HepG2 (cell line): ENCODE measurements at regions not wholly inside any gene's neighbourhood (a gene's known extent, or its start where the extent isn't known, plus 50 kb on each side); places are given as distances from the start of the nearest gene placed in this dataset.

Experiments
- GABPA ChIP-seq, 2 experiments: IDR thresholded peaks; 2 replicates each; pipeline ENCODE4 v1.6.1; 2011 to 2016; ENCODE audit warnings: low read depth in 2 of 2, low read length in 1 of 2, missing biosample characterization in 1 of 2, missing genetic modification characterization in 1 of 2
- HOXA3 ChIP-seq: sonication (generic); formaldehyde crosslinking; IDR thresholded peaks from 2 replicates; pipeline ENCODE4 v1.5.0; 2020; ENCODE audit warnings: missing genetic modification reagents
- THYN1 ChIP-seq: sonication (generic); formaldehyde crosslinking; IDR thresholded peaks from 2 replicates; pipeline ENCODE4 v1.8.1; 2023; ENCODE audit warnings: low read depth, mild to moderate bottlenecking, moderate library complexity, missing genetic modification reagents, borderline replicate concordance
- ZNF205 ChIP-seq: IDR thresholded peaks from 2 replicates; pipeline ENCODE4 v1.6.1; 2018; ENCODE audit warnings: missing biosample characterization, missing genetic modification reagents
- ZNF547 ChIP-seq: sonication (generic); formaldehyde crosslinking; IDR thresholded peaks from 2 replicates; pipeline ENCODE4 v1.5.1; 2020; ENCODE audit warnings: mild to moderate bottlenecking, missing genetic modification reagents
- ZNF616 ChIP-seq: sonication (generic); formaldehyde crosslinking; IDR thresholded peaks from 2 replicates; pipeline ENCODE4 v1.5.0; 2020; ENCODE audit warnings: low read depth, mild to moderate bottlenecking, missing genetic modification reagents
- ZNF781 ChIP-seq: sonication (generic); formaldehyde crosslinking; IDR thresholded peaks from 2 replicates; pipeline ENCODE4 v1.5.1; 2020; ENCODE audit warnings: borderline replicate concordance, mild to moderate bottlenecking, missing genetic modification reagents; ENCODE audit errors: not compliant biosample characterization
- TF ChIP-seq, protein P1 (sequence below), 2 experiments: fragments of 450-650 bp in 1 of 2; sonication (generic) in 1 of 2; formaldehyde crosslinking in 1 of 2; IDR thresholded peaks; 2 replicates each; pipeline versions ENCODE4 v1.6.1 to v1.8.0; 2016 to 2022; ENCODE audit warnings: antibody characterized with exemption in 1 of 2, mild to moderate bottlenecking in 1 of 2, missing genetic modification reagents in 1 of 2
- TF ChIP-seq, protein P2 (sequence below): sonication (generic); formaldehyde crosslinking; IDR thresholded peaks from 2 replicates; pipeline ENCODE4 v1.8.0; 2022; ENCODE audit warnings: mild to moderate bottlenecking, missing genetic modification reagents
- TF ChIP-seq, protein P3 (sequence below): sonication (generic); formaldehyde crosslinking; IDR thresholded peaks from 2 replicates; pipeline ENCODE4 v1.4.0; 2020; ENCODE audit warnings: mild to moderate bottlenecking, missing genetic modification reagents, borderline replicate concordance

DNA sequence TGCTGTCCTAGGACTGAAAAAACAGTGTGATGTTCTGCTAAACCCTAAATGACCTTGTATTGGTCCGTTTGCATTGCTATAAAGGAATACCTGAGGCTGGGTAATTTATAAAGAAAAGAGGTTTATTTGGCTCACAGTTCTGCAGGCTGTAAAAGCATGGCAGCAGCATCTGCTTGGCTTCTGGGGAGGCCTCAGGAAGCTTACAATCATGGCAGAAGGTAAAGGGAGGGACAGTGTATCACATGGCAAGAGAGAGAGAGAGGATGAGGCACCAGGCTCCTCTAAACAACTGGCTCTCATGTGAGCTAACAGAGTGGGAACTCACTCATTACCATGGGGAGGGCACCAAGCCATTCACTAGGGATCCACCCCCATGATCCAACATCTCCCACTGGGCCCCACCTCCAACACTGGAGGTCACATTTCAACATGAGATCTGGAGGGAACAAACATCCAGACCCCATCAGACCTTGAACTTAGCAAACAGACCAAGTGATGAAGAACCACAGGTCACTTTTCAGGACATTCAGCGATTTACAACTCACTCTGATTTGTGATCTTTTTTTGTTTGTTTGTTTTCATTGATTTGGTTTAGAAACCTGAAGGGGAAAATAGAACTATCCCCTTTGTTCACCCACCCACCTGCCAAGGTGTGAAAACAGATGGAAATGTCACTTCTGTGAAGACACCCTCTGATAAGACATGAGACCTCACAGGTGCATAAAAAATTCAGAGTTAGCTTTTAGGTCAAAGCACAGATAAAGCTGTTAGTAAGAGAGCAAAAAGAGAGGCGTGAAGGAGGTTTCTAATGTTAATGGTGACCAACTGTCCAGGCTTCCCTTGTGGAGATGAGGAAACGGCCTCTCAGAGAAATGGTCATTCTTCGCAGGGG is 104.2 kb upstream of the RALGPS2 start (continued):
- TF ChIP-seq THYN1 (no peak), HOXA3 (peak; percentile 69; the same call in 1 of the 2 replicates), ZNF781 (CRISPR knock-in tag) (no peak), GABPA (IDR thresholded peaks at IDR 0.05; ENCODE audit: low read depth, low read length) (no peak), GABPA (CRISPR knock-in tag; IDR thresholded peaks at IDR 0.05; ENCODE audit: low read depth) (no peak), ZNF205 (CRISPR knock-in tag) (peak; percentile 65; the same call in 1 of the 2 replicates), ZNF547 (no peak), ZNF616 (CRISPR knock-in tag) (0 out of 2 replicates have a peak, but pooled peaks have one; percentile 47)
- TF ChIP-seq, protein P1, sequence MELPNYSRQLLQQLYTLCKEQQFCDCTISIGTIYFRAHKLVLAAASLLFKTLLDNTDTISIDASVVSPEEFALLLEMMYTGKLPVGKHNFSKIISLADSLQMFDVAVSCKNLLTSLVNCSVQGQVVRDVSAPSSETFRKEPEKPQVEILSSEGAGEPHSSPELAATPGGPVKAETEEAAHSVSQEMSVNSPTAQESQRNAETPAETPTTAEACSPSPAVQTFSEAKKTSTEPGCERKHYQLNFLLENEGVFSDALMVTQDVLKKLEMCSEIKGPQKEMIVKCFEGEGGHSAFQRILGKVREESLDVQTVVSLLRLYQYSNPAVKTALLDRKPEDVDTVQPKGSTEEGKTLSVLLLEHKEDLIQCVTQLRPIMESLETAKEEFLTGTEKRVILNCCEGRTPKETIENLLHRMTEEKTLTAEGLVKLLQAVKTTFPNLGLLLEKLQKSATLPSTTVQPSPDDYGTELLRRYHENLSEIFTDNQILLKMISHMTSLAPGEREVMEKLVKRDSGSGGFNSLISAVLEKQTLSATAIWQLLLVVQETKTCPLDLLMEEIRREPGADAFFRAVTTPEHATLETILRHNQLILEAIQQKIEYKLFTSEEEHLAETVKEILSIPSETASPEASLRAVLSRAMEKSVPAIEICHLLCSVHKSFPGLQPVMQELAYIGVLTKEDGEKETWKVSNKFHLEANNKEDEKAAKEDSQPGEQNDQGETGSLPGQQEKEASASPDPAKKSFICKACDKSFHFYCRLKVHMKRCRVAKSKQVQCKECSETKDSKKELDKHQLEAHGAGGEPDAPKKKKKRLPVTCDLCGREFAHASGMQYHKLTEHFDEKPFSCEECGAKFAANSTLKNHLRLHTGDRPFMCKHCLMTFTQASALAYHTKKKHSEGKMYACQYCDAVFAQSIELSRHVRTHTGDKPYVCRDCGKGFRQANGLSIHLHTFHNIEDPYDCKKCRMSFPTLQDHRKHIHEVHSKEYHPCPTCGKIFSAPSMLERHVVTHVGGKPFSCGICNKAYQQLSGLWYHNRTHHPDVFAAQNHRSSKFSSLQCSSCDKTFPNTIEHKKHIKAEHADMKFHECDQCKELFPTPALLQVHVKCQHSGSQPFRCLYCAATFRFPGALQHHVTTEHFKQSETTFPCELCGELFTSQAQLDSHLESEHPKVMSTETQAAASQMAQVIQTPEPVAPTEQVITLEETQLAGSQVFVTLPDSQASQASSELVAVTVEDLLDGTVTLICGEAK (IDR thresholded peaks at IDR 0.05), result no peak
- TF ChIP-seq, protein P1 (CRISPR knock-in tag; IDR thresholded peaks at IDR 0.05), result no peak; the same call in 1 of the 2 replicates
- TF ChIP-seq, protein P2, sequence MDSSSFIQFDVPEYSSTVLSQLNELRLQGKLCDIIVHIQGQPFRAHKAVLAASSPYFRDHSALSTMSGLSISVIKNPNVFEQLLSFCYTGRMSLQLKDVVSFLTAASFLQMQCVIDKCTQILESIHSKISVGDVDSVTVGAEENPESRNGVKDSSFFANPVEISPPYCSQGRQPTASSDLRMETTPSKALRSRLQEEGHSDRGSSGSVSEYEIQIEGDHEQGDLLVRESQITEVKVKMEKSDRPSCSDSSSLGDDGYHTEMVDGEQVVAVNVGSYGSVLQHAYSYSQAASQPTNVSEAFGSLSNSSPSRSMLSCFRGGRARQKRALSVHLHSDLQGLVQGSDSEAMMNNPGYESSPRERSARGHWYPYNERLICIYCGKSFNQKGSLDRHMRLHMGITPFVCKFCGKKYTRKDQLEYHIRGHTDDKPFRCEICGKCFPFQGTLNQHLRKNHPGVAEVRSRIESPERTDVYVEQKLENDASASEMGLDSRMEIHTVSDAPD, result no peak
- TF ChIP-seq, protein P3, sequence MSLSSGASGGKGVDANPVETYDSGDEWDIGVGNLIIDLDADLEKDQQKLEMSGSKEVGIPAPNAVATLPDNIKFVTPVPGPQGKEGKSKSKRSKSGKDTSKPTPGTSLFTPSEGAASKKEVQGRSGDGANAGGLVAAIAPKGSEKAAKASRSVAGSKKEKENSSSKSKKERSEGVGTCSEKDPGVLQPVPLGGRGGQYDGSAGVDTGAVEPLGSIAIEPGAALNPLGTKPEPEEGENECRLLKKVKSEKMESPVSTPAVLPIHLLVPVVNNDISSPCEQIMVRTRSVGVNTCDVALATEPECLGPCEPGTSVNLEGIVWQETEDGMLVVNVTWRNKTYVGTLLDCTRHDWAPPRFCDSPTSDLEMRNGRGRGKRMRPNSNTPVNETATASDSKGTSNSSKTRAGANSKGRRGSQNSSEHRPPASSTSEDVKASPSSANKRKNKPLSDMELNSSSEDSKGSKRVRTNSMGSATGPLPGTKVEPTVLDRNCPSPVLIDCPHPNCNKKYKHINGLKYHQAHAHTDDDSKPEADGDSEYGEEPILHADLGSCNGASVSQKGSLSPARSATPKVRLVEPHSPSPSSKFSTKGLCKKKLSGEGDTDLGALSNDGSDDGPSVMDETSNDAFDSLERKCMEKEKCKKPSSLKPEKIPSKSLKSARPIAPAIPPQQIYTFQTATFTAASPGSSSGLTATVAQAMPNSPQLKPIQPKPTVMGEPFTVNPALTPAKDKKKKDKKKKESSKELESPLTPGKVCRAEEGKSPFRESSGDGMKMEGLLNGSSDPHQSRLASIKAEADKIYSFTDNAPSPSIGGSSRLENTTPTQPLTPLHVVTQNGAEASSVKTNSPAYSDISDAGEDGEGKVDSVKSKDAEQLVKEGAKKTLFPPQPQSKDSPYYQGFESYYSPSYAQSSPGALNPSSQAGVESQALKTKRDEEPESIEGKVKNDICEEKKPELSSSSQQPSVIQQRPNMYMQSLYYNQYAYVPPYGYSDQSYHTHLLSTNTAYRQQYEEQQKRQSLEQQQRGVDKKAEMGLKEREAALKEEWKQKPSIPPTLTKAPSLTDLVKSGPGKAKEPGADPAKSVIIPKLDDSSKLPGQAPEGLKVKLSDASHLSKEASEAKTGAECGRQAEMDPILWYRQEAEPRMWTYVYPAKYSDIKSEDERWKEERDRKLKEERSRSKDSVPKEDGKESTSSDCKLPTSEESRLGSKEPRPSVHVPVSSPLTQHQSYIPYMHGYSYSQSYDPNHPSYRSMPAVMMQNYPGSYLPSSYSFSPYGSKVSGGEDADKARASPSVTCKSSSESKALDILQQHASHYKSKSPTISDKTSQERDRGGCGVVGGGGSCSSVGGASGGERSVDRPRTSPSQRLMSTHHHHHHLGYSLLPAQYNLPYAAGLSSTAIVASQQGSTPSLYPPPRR (CRISPR knock-in tag), result peak; percentile 88
